Sigmoid colon (tissue), 6 donors: ENCODE measurements at regions not wholly inside any gene's neighbourhood (a gene's known extent, or its start where the extent isn't known, plus 50 kb on each side); places are given as distances from the start of the nearest gene placed in this dataset.

Source experiments
- DNase-seq: peaks from one replicate; pipeline ENCODE4 v3.0.0-alpha.2; 2019
- H3K27ac ChIP-seq, 4 donors: fragments of 200-600 bp; sonication (generic); one replicate each; pipeline ENCODE4 v1.5.1; 2016 to 2019; ENCODE audit warnings: mild to moderate bottlenecking in 1 of 4
- H3K27me3 ChIP-seq, 3 donors: fragments of 200-600 bp; sonication (generic); one replicate each; pipeline ENCODE4 v1.5.1; 2019; ENCODE audit warnings: mild to moderate bottlenecking in 1 of 3
- H3K36me3 ChIP-seq, 4 donors: fragments of 200-600 bp; sonication (generic); one replicate each; pipeline ENCODE4 v1.5.1; 2016 to 2019
- H3K4me1 ChIP-seq, 4 donors: fragments of 200-600 bp; sonication (generic); one replicate each; pipeline ENCODE4 v1.5.1; 2017 to 2019
- H3K4me3 ChIP-seq, 4 donors: fragments of 200-600 bp; sonication (generic); one replicate each; pipeline ENCODE4 v1.5.1; 2017 to 2019; ENCODE audit warnings: mild to moderate bottlenecking in 2 of 4, moderate library complexity in 1 of 4
- H3K9me3 ChIP-seq, 4 donors: fragments of 200-600 bp in 3 of 4; sonication (generic) in 3 of 4; one replicate each; pipeline versions ENCODE4 v1.5.1 to v1.6.1; 2013 to 2019
- EP300 ChIP-seq, 4 donors: sonication (generic); formaldehyde crosslinking; IDR thresholded peaks; one replicate each; pipeline ENCODE4 v1.6.1; 2017; ENCODE audit warnings: antibody characterized with exemption in 4 of 4
- POLR2A ChIP-seq, 2 donors: fragments of 450-650 bp; IDR thresholded peaks; one replicate each; pipeline ENCODE4 v1.6.1; 2016; ENCODE audit warnings: antibody characterized with exemption in 2 of 2, mild to moderate bottlenecking in 2 of 2, moderate library complexity in 2 of 2
- POLR2AphosphoS5 ChIP-seq, 4 donors: sonication (generic); formaldehyde crosslinking; IDR thresholded peaks; one replicate each; pipeline ENCODE4 v1.6.1; 2017; ENCODE audit warnings: antibody characterized with exemption in 4 of 4
- WGBS, 2 donors: extraction: QIAGEN DNeasy Blood & Tissue Kit; methylation state at CpG; one replicate each; pipeline ENCODE4 v1.1.7; 2013; 5-methylcytosine and 5-hydroxymethylcytosine counted together
- intact Hi-C: fragments of 100-400 bp; cut with DNase I; formaldehyde crosslinking; loops from one replicate; pipeline ENCODE4 v1.15.1; 2023
- TF ChIP-seq, protein P1 (sequence below), 4 experiments: fragments of 450-650 bp in 3 of 4; fragments of 200-600 bp in 1 of 4; IDR thresholded peaks; one replicate each; pipeline ENCODE4 v1.5.1; 2016 to 2019; ENCODE audit warnings: antibody characterized with exemption in 4 of 4, mild to moderate bottlenecking in 3 of 4, moderate library complexity in 2 of 4
- donor health status: healthy with polysubstance abuse.
- donor health status: healthy.

DNA sequence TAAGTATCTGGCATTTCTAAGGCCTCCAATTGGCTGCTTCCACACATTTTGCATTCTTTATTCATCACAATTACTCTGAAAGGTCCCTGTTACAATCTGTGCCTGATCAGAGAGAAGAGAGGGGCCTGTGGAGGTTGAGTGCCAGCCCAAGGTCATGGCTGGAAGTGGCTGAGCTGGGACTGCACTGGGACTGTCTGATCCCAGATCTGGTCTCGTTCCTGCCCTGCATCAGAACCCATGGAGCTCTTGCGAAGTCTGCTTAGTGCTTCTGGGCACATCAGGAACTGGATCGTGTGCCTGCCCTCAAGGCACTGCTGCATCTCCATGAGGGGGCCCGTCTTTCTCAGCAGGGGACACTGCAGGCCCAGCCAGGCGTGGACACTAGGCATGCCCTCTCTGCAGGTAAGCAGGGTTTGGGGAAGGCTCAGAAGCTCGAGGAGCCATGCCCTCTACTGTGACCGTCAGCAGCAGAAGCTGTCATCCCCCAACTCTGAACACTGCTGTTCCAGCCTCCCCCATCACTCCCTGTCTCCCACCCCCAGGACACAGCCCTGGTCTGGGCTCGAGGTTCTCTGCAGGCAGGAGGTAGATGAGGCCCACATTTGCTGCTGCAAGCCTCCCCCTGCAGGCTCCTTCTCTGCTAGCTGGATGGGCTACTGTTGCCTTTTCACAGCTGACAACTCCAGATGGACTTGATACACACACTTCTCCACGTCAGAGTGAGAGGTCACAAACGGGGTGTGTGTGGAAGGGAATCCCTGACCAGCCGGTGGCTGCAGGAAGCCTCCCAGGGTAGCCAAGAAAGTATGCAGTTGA is 96.5 kb upstream of the PRR23E start:
- TF ChIP-seq POLR2AphosphoS5 (IDR thresholded peaks at IDR 0.05) (no peak), EP300 (IDR thresholded peaks at IDR 0.05) (no peak), POLR2A (IDR thresholded peaks at IDR 0.05) (no peak)
- TF ChIP-seq, protein P1, sequence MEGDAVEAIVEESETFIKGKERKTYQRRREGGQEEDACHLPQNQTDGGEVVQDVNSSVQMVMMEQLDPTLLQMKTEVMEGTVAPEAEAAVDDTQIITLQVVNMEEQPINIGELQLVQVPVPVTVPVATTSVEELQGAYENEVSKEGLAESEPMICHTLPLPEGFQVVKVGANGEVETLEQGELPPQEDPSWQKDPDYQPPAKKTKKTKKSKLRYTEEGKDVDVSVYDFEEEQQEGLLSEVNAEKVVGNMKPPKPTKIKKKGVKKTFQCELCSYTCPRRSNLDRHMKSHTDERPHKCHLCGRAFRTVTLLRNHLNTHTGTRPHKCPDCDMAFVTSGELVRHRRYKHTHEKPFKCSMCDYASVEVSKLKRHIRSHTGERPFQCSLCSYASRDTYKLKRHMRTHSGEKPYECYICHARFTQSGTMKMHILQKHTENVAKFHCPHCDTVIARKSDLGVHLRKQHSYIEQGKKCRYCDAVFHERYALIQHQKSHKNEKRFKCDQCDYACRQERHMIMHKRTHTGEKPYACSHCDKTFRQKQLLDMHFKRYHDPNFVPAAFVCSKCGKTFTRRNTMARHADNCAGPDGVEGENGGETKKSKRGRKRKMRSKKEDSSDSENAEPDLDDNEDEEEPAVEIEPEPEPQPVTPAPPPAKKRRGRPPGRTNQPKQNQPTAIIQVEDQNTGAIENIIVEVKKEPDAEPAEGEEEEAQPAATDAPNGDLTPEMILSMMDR (IDR thresholded peaks at IDR 0.05), result no peak
- WGBS, 2 donors, result 73 to 78% methylated on average over 11 of the region's 11 CpGs
- no peak for DNase-seq
- Histone ChIP-seq H3K27ac (no peak overlapping the region), H3K4me1 (no peaks in the 10 kb centered on the region), H3K27me3 (peaks cover 0 to 6% (median 0%) of the 10 kb centered on the region in 3 donors), H3K36me3 (no peaks in the 10 kb centered on the region), H3K4me3 (no peak overlapping the region), H3K9me3 (no peaks in the 10 kb centered on the region)
- intact Hi-C loops, result no loop called here

GRCh38 chr3:127097072-127097405 is 95.9 kb upstream of the PRR23E start:
- intact Hi-C loops, result no loop called here
- Histone ChIP-seq H3K4me1 (no peaks in the 10 kb centered on the region), H3K9me3 (no peaks in the 10 kb centered on the region), H3K27me3 (peaks cover 0 to 9% (median 0%) of the 10 kb centered on the region in 3 donors), H3K4me3 (no peak overlapping the region), H3K36me3 (no peaks in the 10 kb centered on the region), H3K27ac (no peak overlapping the region)
- TF ChIP-seq POLR2A (IDR thresholded peaks at IDR 0.05) (no peak), POLR2AphosphoS5 (IDR thresholded peaks at IDR 0.05) (no peak), EP300 (IDR thresholded peaks at IDR 0.05) (no peak)
- TF ChIP-seq, protein P1 (IDR thresholded peaks at IDR 0.05), result no peak
- DNase-seq, result no peak
- 83 to 88% methylated on average over 4 of the region's 4 CpGs for WGBS, 2 donors

GRCh38 chr3:127097481-127097880 is 95.5 kb upstream of the PRR23E start:
- intact Hi-C loops, result no loop called here
- H3K4me3 ChIP-seq, result no peak overlapping the region
- no peak for DNase-seq
- no peaks in the 10 kb centered on the region for H3K9me3 ChIP-seq
- TF ChIP-seq EP300 (IDR thresholded peaks at IDR 0.05) (no peak), POLR2AphosphoS5 (IDR thresholded peaks at IDR 0.05) (no peak)
- TF ChIP-seq, protein P1 (IDR thresholded peaks at IDR 0.05), result no peak
- peaks cover 0 to 9% (median 0%) of the 10 kb centered on the region in 3 donors for H3K27me3 ChIP-seq
- no peak overlapping the region for H3K27ac ChIP-seq
- 81 to 82% methylated on average over 3 of the region's 3 CpGs for WGBS, 2 donors
- H3K36me3 ChIP-seq, result no peaks in the 10 kb centered on the region
- H3K4me1 ChIP-seq, result no peaks in the 10 kb centered on the region

DNA sequence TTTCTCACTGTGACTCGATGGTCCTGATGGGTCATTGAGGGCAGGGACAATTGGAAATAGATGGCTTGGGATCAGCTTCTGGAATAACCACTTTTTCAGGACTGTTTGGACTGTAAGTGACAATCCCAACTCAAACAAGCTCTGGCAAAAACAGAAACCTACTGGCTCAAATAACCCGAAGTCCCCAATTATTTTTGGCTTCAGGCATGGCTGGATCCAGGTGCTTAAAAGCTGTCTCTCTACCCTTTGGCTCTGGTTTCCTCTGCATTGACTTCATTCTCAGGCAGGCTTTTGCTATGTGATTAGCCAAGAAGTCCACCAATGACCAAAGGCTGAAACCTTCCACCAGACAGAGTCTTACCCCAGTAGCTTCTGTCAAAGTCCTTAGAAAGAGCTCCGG is 92.9 kb upstream of the PRR23E start:
- no peaks in the 10 kb centered on the region for H3K4me1 ChIP-seq
- H3K27me3 ChIP-seq, result peaks cover 0 to 9% (median 0%) of the 10 kb centered on the region in 3 donors
- TF ChIP-seq, protein P1 (IDR thresholded peaks at IDR 0.05), result no peak
- TF ChIP-seq EP300 (IDR thresholded peaks at IDR 0.05) (no peak), POLR2A (IDR thresholded peaks at IDR 0.05) (no peak), POLR2AphosphoS5 (IDR thresholded peaks at IDR 0.05) (no peak)
- H3K9me3 ChIP-seq, result no peaks in the 10 kb centered on the region
- no peak for DNase-seq
- H3K4me3 ChIP-seq, result no peak overlapping the region
- no peak overlapping the region for H3K27ac ChIP-seq
- intact Hi-C loops, result no loop called here
- no peaks in the 10 kb centered on the region for H3K36me3 ChIP-seq
- 79 to 88% methylated on average over 3 of the region's 3 CpGs for WGBS, 2 donors
